Loucy (cell line): ENCODE measurements at regions not wholly inside any gene's neighbourhood (a gene's known extent, or its start where the extent isn't known, plus 50 kb on each side); places are given as distances from the start of the nearest gene placed in this dataset.
A peak's percentile ranks its signal among the peaks of the same experiment; 100 is the strongest.

ENCODE experiments used
- H2AFZ ChIP-seq: fragments of 200-600 bp; sonication (generic); 2 replicates; pipeline ENCODE4 v1.6.0; 2016; ENCODE audit warnings: antibody characterized with exemption, mild to moderate bottlenecking, low read length, moderate library complexity
- H3F3A ChIP-seq: fragments of 200-600 bp; 2 replicates; pipeline ENCODE4 v1.6.0; 2016; ENCODE audit warnings: antibody characterized with exemption, low read depth, mild to moderate bottlenecking
- H3K27me3 ChIP-seq: fragments of 200-600 bp; sonication (generic); 2 replicates; pipeline ENCODE4 v1.6.1; 2014; ENCODE audit warnings: low read length, mild to moderate bottlenecking; ENCODE audit not compliant: insufficient read depth, poor library complexity, severe bottlenecking
- H3K36me3 ChIP-seq: fragments of 200-600 bp; sonication (generic); 2 replicates; pipeline ENCODE4 v1.6.1; 2016; ENCODE audit warnings: low read length; ENCODE audit not compliant: insufficient read depth
- H3K4me1 ChIP-seq: fragments of 200-600 bp; sonication (generic); 2 replicates; pipeline ENCODE4 v1.5.1; 2014; ENCODE audit warnings: low read length, mild to moderate bottlenecking; ENCODE audit not compliant: insufficient read depth, poor library complexity, severe bottlenecking
- H3K4me2 ChIP-seq: fragments of 200-600 bp; sonication (generic); 2 replicates; pipeline ENCODE4 v1.6.0; 2014; ENCODE audit warnings: antibody characterized with exemption, low read length, low read depth, mild to moderate bottlenecking; ENCODE audit not compliant: poor library complexity, severe bottlenecking
- H3K4me3 ChIP-seq: fragments of 200-600 bp; sonication (generic); 2 replicates; pipeline ENCODE4 v1.5.1; 2014; ENCODE audit warnings: low read length, mild to moderate bottlenecking, mixed read lengths; ENCODE audit not compliant: poor library complexity, severe bottlenecking
- H3K79me2 ChIP-seq: fragments of 200-600 bp; sonication (generic); 2 replicates; pipeline ENCODE4 v1.6.1; 2014; ENCODE audit warnings: low read length; ENCODE audit not compliant: insufficient read depth
- H3K9ac ChIP-seq: fragments of 200-600 bp; sonication (generic); 2 replicates; pipeline ENCODE4 v1.6.0; 2014; ENCODE audit warnings: mild to moderate bottlenecking, low read depth, low read length, moderate library complexity; ENCODE audit not compliant: poor library complexity, severe bottlenecking
- H3K9me2 ChIP-seq: fragments of 200-600 bp; sonication (generic); replicated peaks from 2 replicates; pipeline ENCODE4 v1.6.1; 2016; ENCODE audit warnings: low read depth, low read length, mixed read lengths
- H3K9me3 ChIP-seq: fragments of 200-600 bp; sonication (generic); 2 replicates; pipeline ENCODE4 v1.6.1; 2014; ENCODE audit warnings: mild to moderate bottlenecking, antibody characterized with exemption, low read length, low read depth; ENCODE audit not compliant: insufficient read depth
- H4K20me1 ChIP-seq: fragments of 200-600 bp; sonication (generic); 2 replicates; pipeline ENCODE4 v1.6.0; 2014; ENCODE audit warnings: antibody characterized with exemption, low read length, mild to moderate bottlenecking; ENCODE audit not compliant: insufficient read depth, poor library complexity, severe bottlenecking
- EZH2phosphoT487 ChIP-seq: fragments of 200-600 bp; IDR thresholded peaks from 2 replicates; pipeline ENCODE4 v1.6.1; 2018; ENCODE audit warnings: antibody characterized with exemption, mild to moderate bottlenecking, moderate library complexity, borderline replicate concordance
- TF ChIP-seq, protein P1 (sequence below): fragments of 200-600 bp; sonication (generic); conservative IDR thresholded peaks from 2 replicates; pipeline ENCODE4 v1.5.1; 2014; ENCODE audit warnings: mild to moderate bottlenecking, antibody characterized with exemption, low read length

DNA sequence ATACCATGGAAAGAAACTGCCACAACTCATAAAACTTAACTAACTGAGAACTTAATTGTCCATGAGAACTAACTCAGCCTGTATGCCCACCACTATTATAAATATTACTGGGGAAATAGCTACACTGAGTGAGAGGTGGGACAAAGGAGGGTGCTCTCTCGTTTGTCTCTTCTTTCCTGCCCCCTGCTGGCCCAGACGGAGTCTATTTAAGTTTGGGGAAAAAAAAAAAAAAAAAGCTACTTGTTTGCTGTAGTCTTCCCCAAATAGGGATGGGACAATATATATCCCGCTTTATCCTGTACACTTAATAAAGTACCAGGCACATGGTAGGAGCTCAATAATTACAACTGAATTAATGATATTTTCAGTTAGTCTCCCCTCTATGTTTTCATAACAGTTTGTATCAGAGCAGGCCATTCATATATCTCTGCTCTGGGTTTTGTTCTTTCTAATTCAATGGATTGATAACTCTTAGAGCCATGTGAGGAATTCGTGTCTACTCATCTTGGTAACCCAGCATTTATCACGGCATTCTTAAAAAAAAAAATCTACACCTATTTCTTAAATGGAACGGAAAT lies 647.6 kb upstream of the PKDCC start:
- TF ChIP-seq EZH2phosphoT487: no peak
- TF ChIP-seq, protein P1, sequence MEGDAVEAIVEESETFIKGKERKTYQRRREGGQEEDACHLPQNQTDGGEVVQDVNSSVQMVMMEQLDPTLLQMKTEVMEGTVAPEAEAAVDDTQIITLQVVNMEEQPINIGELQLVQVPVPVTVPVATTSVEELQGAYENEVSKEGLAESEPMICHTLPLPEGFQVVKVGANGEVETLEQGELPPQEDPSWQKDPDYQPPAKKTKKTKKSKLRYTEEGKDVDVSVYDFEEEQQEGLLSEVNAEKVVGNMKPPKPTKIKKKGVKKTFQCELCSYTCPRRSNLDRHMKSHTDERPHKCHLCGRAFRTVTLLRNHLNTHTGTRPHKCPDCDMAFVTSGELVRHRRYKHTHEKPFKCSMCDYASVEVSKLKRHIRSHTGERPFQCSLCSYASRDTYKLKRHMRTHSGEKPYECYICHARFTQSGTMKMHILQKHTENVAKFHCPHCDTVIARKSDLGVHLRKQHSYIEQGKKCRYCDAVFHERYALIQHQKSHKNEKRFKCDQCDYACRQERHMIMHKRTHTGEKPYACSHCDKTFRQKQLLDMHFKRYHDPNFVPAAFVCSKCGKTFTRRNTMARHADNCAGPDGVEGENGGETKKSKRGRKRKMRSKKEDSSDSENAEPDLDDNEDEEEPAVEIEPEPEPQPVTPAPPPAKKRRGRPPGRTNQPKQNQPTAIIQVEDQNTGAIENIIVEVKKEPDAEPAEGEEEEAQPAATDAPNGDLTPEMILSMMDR: peak; percentile 65
- Histone ChIP-seq H3K36me3 (no peaks in the 10 kb centered on the region), H3K9me2 (no peaks in the 10 kb centered on the region), H3K4me1 (no peaks in the 10 kb centered on the region), H2AFZ (no peak overlapping the region), H4K20me1 (no peaks in the 10 kb centered on the region), H3K79me2 (no peaks in the 10 kb centered on the region), H3K27me3 (no peaks in the 10 kb centered on the region), H3F3A (no peaks in the 10 kb centered on the region), H3K4me2 (no peak overlapping the region), H3K9me3 (no peaks in the 10 kb centered on the region; the same call in 1 of the 2 replicates), H3K9ac (no peak overlapping the region), H3K4me3 (no peak overlapping the region)

DNA sequence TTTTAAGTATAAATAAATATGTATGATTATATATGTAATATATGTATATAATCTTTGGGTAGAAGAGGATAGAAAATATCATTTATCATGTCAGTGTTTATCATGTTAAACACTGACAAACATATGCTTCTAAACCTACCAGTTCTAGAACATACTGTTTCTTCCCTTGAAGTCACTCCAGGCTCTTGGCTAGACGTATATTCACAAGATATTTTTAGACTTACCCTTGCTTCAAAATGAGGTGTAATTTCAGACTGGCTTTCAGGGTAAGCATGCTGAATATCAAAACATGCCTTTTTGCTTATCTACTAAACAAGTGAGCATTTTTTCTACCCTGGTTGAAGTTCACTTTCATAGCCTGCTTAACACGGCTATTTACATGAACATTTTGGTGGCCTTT lies 642.4 kb upstream of the PKDCC start:
- H3K9me3 ChIP-seq: no peaks in the 10 kb centered on the region
- H4K20me1 ChIP-seq: no peaks in the 10 kb centered on the region
- no peak overlapping the region for H3K4me2 ChIP-seq
- H3K9me2 ChIP-seq: no peaks in the 10 kb centered on the region
- H3K79me2 ChIP-seq: no peaks in the 10 kb centered on the region
- TF ChIP-seq, protein P1: no peak
- no peak for TF ChIP-seq EZH2phosphoT487
- H3F3A ChIP-seq: no peaks in the 10 kb centered on the region
- H3K9ac ChIP-seq: no peak overlapping the region
- no peak overlapping the region for H3K4me3 ChIP-seq
- H2AFZ ChIP-seq: no peak overlapping the region
- no peaks in the 10 kb centered on the region for H3K4me1 ChIP-seq
- H3K27me3 ChIP-seq: no peaks in the 10 kb centered on the region
- H3K36me3 ChIP-seq: no peaks in the 10 kb centered on the region

DNA sequence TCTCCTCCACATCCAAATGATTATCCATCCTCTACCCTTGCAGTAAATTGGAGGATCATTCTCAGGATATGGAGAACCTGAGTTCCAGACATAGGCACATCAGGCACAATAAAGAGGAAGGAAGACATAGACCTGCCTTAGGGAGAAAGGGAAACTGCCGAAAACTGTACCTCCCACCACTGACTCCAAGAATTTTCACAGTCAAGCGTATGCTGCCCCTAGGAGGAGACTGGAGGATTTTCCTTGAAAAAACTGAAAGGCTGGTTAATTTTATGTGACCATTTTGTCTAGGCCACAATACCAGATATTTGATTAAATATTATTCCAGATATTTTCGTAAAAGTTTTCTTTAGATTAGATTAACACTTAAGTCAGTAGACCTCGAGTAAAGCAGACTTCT lies 638.5 kb upstream of the PKDCC start:
- Histone ChIP-seq H4K20me1 (no peaks in the 10 kb centered on the region), H3K4me1 (no peaks in the 10 kb centered on the region), H3K9me3 (no peaks in the 10 kb centered on the region), H3K9ac (no peak overlapping the region), H2AFZ (no peak overlapping the region), H3K4me3 (no peak overlapping the region), H3K4me2 (no peak overlapping the region), H3F3A (no peaks in the 10 kb centered on the region), H3K36me3 (no peaks in the 10 kb centered on the region), H3K27me3 (no peaks in the 10 kb centered on the region), H3K9me2 (no peaks in the 10 kb centered on the region), H3K79me2 (no peaks in the 10 kb centered on the region)
- TF ChIP-seq, protein P1: no peak
- TF ChIP-seq EZH2phosphoT487: no peak
